Mesendoderm (in vitro differentiated cells): ENCODE measurements at regions not wholly inside any gene's neighbourhood (a gene's known extent, or its start where the extent isn't known, plus 50 kb on each side); places are given as distances from the start of the nearest gene placed in this dataset.
"Not testable (repeated sequence)": the region's sequence is repeated elsewhere in the genome, so short reads cannot be mapped to it uniquely, and the experiment has no call there.

Source experiments
- DNase-seq: peaks from one replicate; pipeline ENCODE4 v3.0.0; 2013
- H2AK5ac ChIP-seq: 2 replicates; pipeline ENCODE4 v1.6.1; 2013; ENCODE audit warnings: low read length, inconsistent platforms
- H2BK120ac ChIP-seq: 2 replicates; pipeline ENCODE4 v1.6.1; 2013; ENCODE audit warnings: low read depth, mild to moderate bottlenecking, low read length, moderate library complexity, mixed read lengths
- H2BK15ac ChIP-seq: replicated peaks from 2 replicates; pipeline ENCODE4 v1.6.1; 2013; ENCODE audit warnings: low read depth, mild to moderate bottlenecking, moderate library complexity
- H2BK5ac ChIP-seq: 2 replicates; pipeline ENCODE4 v1.6.1; 2013; ENCODE audit warnings: low read length, inconsistent platforms
- H3K18ac ChIP-seq: 2 replicates; pipeline ENCODE4 v1.6.1; 2013; ENCODE audit warnings: mild to moderate bottlenecking, low read length, mixed read lengths
- H3K23ac ChIP-seq: one replicate; pipeline ENCODE4 v1.6.1; 2013; ENCODE audit warnings: low read length
- H3K27ac ChIP-seq: 2 replicates; pipeline ENCODE4 v1.5.1; 2013; ENCODE audit warnings: low read depth, mild to moderate bottlenecking, inconsistent platforms, low read length, moderate library complexity
- H3K27me3 ChIP-seq: 2 replicates; pipeline ENCODE4 v1.6.1; 2013; ENCODE audit warnings: low read length, control low read depth, mild to moderate bottlenecking, inconsistent platforms; ENCODE audit not compliant: insufficient read depth, poor library complexity
- H3K36me3 ChIP-seq: 2 replicates; pipeline ENCODE4 v1.6.1; 2013; ENCODE audit warnings: low read length, inconsistent platforms; ENCODE audit not compliant: control insufficient read depth, insufficient read depth
- H3K4ac ChIP-seq: one replicate; pipeline ENCODE4 v1.6.1; 2013; ENCODE audit warnings: low read depth, mild to moderate bottlenecking, low read length, moderate library complexity
- H3K4me1 ChIP-seq: 2 replicates; pipeline ENCODE4 v1.6.1; 2013; ENCODE audit warnings: low read depth, low read length, inconsistent platforms; ENCODE audit not compliant: control insufficient read depth
- H3K4me2 ChIP-seq: 2 replicates; pipeline ENCODE4 v1.6.1; 2013; ENCODE audit warnings: low read length
- H3K4me3 ChIP-seq: 2 replicates; pipeline ENCODE4 v1.5.1; 2013; ENCODE audit warnings: mild to moderate bottlenecking, low read length
- H3K56ac ChIP-seq: one replicate; pipeline ENCODE4 v1.6.1; 2013; ENCODE audit warnings: low read length
- H3K79me1 ChIP-seq: 2 replicates; pipeline ENCODE4 v1.6.1; 2013; ENCODE audit warnings: low read length, inconsistent platforms
- H3K79me2 ChIP-seq: 2 replicates; pipeline ENCODE4 v1.6.1; 2013; ENCODE audit warnings: mild to moderate bottlenecking, low read length; ENCODE audit not compliant: control insufficient read depth, insufficient read depth
- H3K9ac ChIP-seq: 2 replicates; pipeline ENCODE4 v1.6.1; 2013; ENCODE audit warnings: low read length, inconsistent platforms
- H4K5ac ChIP-seq: one replicate; pipeline ENCODE4 v1.6.1; 2013; ENCODE audit warnings: low read length
- H4K8ac ChIP-seq: one replicate; pipeline ENCODE4 v1.6.1; 2013; ENCODE audit warnings: low read depth, mild to moderate bottlenecking, control low read depth, low read length, moderate library complexity
- WGBS: extraction: QIAGEN DNeasy Blood & Tissue Kit; methylation state at CpG from one replicate; pipeline ENCODE4 v1.1.7; 2013; ENCODE audit warnings: low lambda C conversion rate, missing lambda C conversion rate; ENCODE audit not compliant: insufficient coverage; ENCODE audit errors: extremely low coverage; 5-methylcytosine and 5-hydroxymethylcytosine counted together

GRCh38 chr2:131309833-131310232 is 54.1 kb downstream of the RAB6D start:
- H2BK15ac ChIP-seq, H3K4me3 ChIP-seq, H3K4me2 ChIP-seq, DNase-seq, H3K27ac ChIP-seq, H3K79me1 ChIP-seq, H3K9ac ChIP-seq, H3K23ac ChIP-seq, H3K56ac ChIP-seq, H3K79me2 ChIP-seq, H2BK5ac ChIP-seq, H3K4me1 ChIP-seq, H2BK120ac ChIP-seq, H2AK5ac ChIP-seq, H3K27me3 ChIP-seq, H4K8ac ChIP-seq, H3K36me3 ChIP-seq, H4K5ac ChIP-seq, H3K18ac ChIP-seq, H3K4ac ChIP-seq: not testable (repeated sequence)
- WGBS = no CpG with 5 or more reads among the region's 3 CpGs

- not testable (repeated sequence) for H3K4me3 ChIP-seq, H2BK5ac ChIP-seq, H3K23ac ChIP-seq, H3K36me3 ChIP-seq, H3K56ac ChIP-seq, H3K79me2 ChIP-seq, H3K79me1 ChIP-seq, H4K5ac ChIP-seq, H3K27me3 ChIP-seq, H3K18ac ChIP-seq, H3K4me2 ChIP-seq, H2BK120ac ChIP-seq, H3K4ac ChIP-seq, H4K8ac ChIP-seq, H3K9ac ChIP-seq, H3K27ac ChIP-seq, H3K4me1 ChIP-seq, H2AK5ac ChIP-seq, H2BK15ac ChIP-seq
- DNase-seq = peak; percentile 59
- no CpG with 5 or more reads among the region's 34 CpGs for WGBS
Observed at GRCh38 chr2:131300153-131300552, 63.8 kb downstream of the RAB6D start.

GRCh38 chr2:131277857-131278256 is 68.5 kb downstream of the POTEE start:
- not testable (repeated sequence) for H3K23ac ChIP-seq, H3K79me2 ChIP-seq, H3K9ac ChIP-seq, H3K4ac ChIP-seq, H3K4me2 ChIP-seq, H3K36me3 ChIP-seq, DNase-seq, H3K27ac ChIP-seq, H4K5ac ChIP-seq, H3K27me3 ChIP-seq, H3K18ac ChIP-seq, H2BK5ac ChIP-seq, H3K79me1 ChIP-seq, H2BK15ac ChIP-seq, H3K4me3 ChIP-seq, H3K56ac ChIP-seq, H2BK120ac ChIP-seq, H2AK5ac ChIP-seq, H4K8ac ChIP-seq, H3K4me1 ChIP-seq
- WGBS = no CpG with 5 or more reads among the region's 8 CpGs

- not testable (repeated sequence) for H3K56ac ChIP-seq, H3K4me1 ChIP-seq, H3K9ac ChIP-seq, DNase-seq, H3K27me3 ChIP-seq, H3K27ac ChIP-seq, H2AK5ac ChIP-seq, H2BK15ac ChIP-seq, H3K18ac ChIP-seq, H2BK5ac ChIP-seq, H4K8ac ChIP-seq, H3K4me2 ChIP-seq, H3K79me1 ChIP-seq, H3K4me3 ChIP-seq, H3K23ac ChIP-seq, H3K4ac ChIP-seq, H4K5ac ChIP-seq, H2BK120ac ChIP-seq, H3K36me3 ChIP-seq, H3K79me2 ChIP-seq
- WGBS = no CpG with 5 or more reads among the region's 11 CpGs
Observed at GRCh38 chr2:131277289-131277688, 68.0 kb downstream of the POTEE start.

- WGBS = no CpG with 5 or more reads among the region's 8 CpGs
- H3K27ac ChIP-seq, H3K4me1 ChIP-seq, H2BK120ac ChIP-seq, H3K36me3 ChIP-seq, H2AK5ac ChIP-seq, DNase-seq, H2BK15ac ChIP-seq, H4K5ac ChIP-seq, H3K4ac ChIP-seq, H3K4me3 ChIP-seq, H3K56ac ChIP-seq, H3K79me1 ChIP-seq, H3K79me2 ChIP-seq, H3K27me3 ChIP-seq, H3K4me2 ChIP-seq, H3K23ac ChIP-seq, H3K9ac ChIP-seq, H4K8ac ChIP-seq, H2BK5ac ChIP-seq, H3K18ac ChIP-seq: not testable (repeated sequence)
Observed at GRCh38 chr2:131272019-131272418, 62.7 kb downstream of the POTEE start.

- H3K4ac ChIP-seq, H2BK120ac ChIP-seq, H3K9ac ChIP-seq, H4K5ac ChIP-seq, H3K79me2 ChIP-seq, H3K4me2 ChIP-seq, H2BK5ac ChIP-seq, H3K4me3 ChIP-seq, H3K79me1 ChIP-seq, H3K36me3 ChIP-seq, H3K4me1 ChIP-seq, H3K27me3 ChIP-seq, H3K18ac ChIP-seq, H3K23ac ChIP-seq, H2BK15ac ChIP-seq, H3K27ac ChIP-seq, H4K8ac ChIP-seq, DNase-seq, H2AK5ac ChIP-seq, H3K56ac ChIP-seq: not testable (repeated sequence)
- WGBS = no CpG with 5 or more reads among the region's 20 CpGs
Observed at GRCh38 chr2:131264034-131264433, 54.7 kb downstream of the POTEE start.
